Activated CD4-positive, alpha-beta T cell treated with anti-CD3 and anti-CD28 coated beads for 36 hours (primary cell): ENCODE measurements at regions not wholly inside any gene's neighbourhood (a gene's known extent, or its start where the extent isn't known, plus 50 kb on each side); places are given as distances from the start of the nearest gene placed in this dataset.
"Not testable (repeated sequence)": the region's sequence is repeated elsewhere in the genome, so short reads cannot be mapped to it uniquely, and the experiment has no call there.

Experiments used
- ATAC-seq: fragments of 200-7000 bp; cut with Tn5 transposase; one replicate; pipeline ENCODE4 v1.10.0; 2021; ENCODE audit warnings: mild to moderate bottlenecking, moderate library complexity
- CTCF ChIA-PET: fragments of 350-600 bp; sonication (Branson Sonifier 250); formaldehyde crosslinking; loops from one replicate; lab custom pipeline; 2021; ENCODE audit warnings: antibody characterized with exemption; lab: Charles Lee
- POLR2A ChIA-PET: fragments of 350-600 bp; sonication (Branson Sonifier 250); formaldehyde crosslinking; loops from one replicate; lab custom pipeline; 2021; ENCODE audit warnings: antibody characterized with exemption, inconsistent platforms; lab: Charles Lee
- DNase-seq: peaks from one replicate; pipeline ENCODE4 v3.0.0-alpha.2; 2020
- H3K27ac Mint-ChIP-seq: one replicate; pipeline ENCODE4 v1.8.0; 2021; ENCODE audit warnings: mixed read lengths
- H3K27me3 Mint-ChIP-seq: one replicate; pipeline ENCODE4 v1.8.0; 2021; ENCODE audit warnings: mixed read lengths
- H3K36me3 Mint-ChIP-seq: one replicate; pipeline ENCODE4 v1.8.0; 2021; ENCODE audit warnings: low read depth, mixed read lengths
- H3K4me1 Mint-ChIP-seq: one replicate; pipeline ENCODE4 v1.8.0; 2021; ENCODE audit warnings: mixed read lengths
- H3K4me3 Mint-ChIP-seq: one replicate; pipeline ENCODE4 v1.8.0; 2021; ENCODE audit warnings: mild to moderate bottlenecking, moderate library complexity, mixed read lengths
- H3K9me3 Mint-ChIP-seq: one replicate; pipeline ENCODE4 v1.8.0; 2021; ENCODE audit warnings: low read depth, mixed read lengths
- intact Hi-C, 2 experiments: fragments of 100-400 bp; cut with DNase I in 1 of 2; cut with micrococcal nuclease in 1 of 2; formaldehyde crosslinking; loops; one replicate each; pipeline versions ENCODE4 v1.14.2 to v1.15.1; 2022 to 2024; cut with DNase I, micrococcal nuclease

- CTCF ChIA-PET, result no interaction called here
- POLR2A ChIA-PET, result no interaction called here
- DNase-seq (no peak), ATAC-seq (no peak)
- H3K36me3 Mint-ChIP-seq, result no peaks in the 10 kb centered on the region
- H3K4me1 Mint-ChIP-seq, result no peaks in the 10 kb centered on the region
- no peak overlapping the region for H3K27ac Mint-ChIP-seq
- intact Hi-C loops, result no loop called here
- peaks cover 2% of the 10 kb centered on the region for H3K27me3 Mint-ChIP-seq
- no peak overlapping the region for H3K4me3 Mint-ChIP-seq
- no peaks in the 10 kb centered on the region for H3K9me3 Mint-ChIP-seq
Measured at GRCh38 chr5:96320797-96321196, 112.3 kb downstream of the PCSK1 start.

DNA sequence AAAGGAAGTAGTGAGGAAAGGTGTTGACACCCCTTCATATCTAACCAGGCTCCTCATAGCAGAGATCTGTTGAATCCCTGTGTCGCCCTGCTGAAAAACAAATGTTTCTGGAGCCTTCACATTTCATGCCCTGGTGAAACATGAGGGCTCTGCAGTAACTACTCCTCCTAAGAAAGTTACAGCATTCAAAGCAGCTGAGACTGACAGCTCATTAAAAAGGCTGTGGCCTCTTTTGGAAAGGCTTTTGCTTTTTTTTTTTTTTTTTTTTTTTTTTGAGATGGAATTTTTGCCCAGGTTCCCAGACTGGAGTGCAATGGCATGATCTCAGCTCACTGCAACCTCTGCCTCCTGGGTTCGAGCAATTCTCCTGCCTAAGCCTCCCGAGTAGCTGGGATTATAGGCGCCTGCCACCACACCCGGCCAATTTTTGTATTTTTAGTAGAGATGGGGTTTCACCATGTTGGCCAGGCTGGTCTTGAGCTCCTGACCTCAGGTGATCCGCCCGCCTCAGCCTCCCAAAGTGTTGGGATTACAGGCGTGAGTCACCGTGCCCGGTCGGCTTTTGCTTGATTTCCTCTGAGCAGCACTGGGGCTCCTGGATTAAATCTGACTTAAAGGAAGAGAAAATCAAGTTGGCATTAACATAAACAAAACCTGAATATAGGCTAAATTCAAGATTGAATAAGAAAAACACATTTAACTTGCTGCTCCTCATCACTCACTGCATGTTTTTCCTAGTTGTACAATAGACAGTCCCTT, 112.9 kb downstream of the PCSK1 start:
- POLR2A ChIA-PET, H3K4me3 Mint-ChIP-seq, H3K27me3 Mint-ChIP-seq, DNase-seq, intact Hi-C loops, H3K4me1 Mint-ChIP-seq, H3K9me3 Mint-ChIP-seq, CTCF ChIA-PET, H3K27ac Mint-ChIP-seq, ATAC-seq, H3K36me3 Mint-ChIP-seq: not testable (repeated sequence)

GRCh38 chr5:96318569-96319110, 114.4 kb downstream of the PCSK1 start:
- POLR2A ChIA-PET, result no interaction called here
- CTCF ChIA-PET, result interaction anchor here (1.2 kb wide), 1 partner anchor 11 kb away, joined by 3 read pairs; no protein-coding TSS in a partner anchor
- no peaks in the 10 kb centered on the region for H3K36me3 Mint-ChIP-seq
- H3K4me3 Mint-ChIP-seq, result no peak overlapping the region
- intact Hi-C loops, result no loop called here
- no peak overlapping the region for H3K27ac Mint-ChIP-seq
- no peak for ATAC-seq
- peaks cover 8% of the 10 kb centered on the region for H3K27me3 Mint-ChIP-seq
- no peak for DNase-seq
- no peaks in the 10 kb centered on the region for H3K4me1 Mint-ChIP-seq
- H3K9me3 Mint-ChIP-seq, result no peaks in the 10 kb centered on the region

DNA sequence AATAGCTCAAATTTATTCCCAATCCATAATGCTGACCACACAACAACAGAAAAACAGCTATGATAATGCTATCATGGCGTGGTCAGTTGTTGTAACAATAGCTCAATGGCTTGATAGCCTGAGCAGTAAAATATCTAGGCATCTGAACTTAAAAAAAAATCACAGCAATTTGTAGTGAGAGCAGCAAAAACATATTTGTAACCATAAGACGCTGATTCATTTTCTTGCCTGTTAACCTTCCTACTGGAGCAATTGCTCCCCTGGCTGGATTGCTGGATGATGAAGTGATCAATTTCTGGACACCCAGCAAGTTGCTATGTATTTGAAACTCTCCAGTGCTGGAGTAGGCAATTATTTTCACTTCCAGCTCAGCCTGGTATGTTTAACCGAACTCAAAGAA, 115.1 kb downstream of the PCSK1 start:
- CTCF ChIA-PET, result interaction anchor here (0.7 to 1.2 kb wide), 2 partner anchors 11 to 18 kb away, joined by 3 read pairs; no protein-coding TSS in a partner anchor
- POLR2A ChIA-PET, result no interaction called here
- no peak overlapping the region for H3K27ac Mint-ChIP-seq
- no peak for ATAC-seq
- no peak for DNase-seq
- peaks cover 9% of the 10 kb centered on the region for H3K27me3 Mint-ChIP-seq
- intact Hi-C loops, result no loop called here
- no peaks in the 10 kb centered on the region for H3K4me1 Mint-ChIP-seq
- no peaks in the 10 kb centered on the region for H3K9me3 Mint-ChIP-seq
- no peaks in the 10 kb centered on the region for H3K36me3 Mint-ChIP-seq
- H3K4me3 Mint-ChIP-seq, result no peak overlapping the region

DNA sequence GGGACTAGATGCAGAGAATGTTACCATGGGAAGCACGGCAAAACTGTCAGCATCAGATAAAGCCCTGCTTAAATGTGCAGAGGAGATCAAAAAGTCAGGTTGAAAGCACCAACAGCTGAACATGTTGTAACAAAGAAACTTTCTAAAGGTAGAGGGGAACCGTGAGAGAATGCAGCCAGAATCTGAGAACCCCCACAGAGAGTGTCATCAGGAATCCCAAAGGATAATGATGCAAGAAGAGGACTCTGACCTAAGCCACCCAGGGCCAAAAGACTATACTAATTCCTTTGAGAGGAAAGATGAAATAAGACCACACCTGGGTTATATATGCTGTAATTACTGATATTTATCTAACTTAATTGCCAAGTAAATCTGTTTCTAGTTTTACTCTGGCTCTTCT, 116.6 kb downstream of the PCSK1 start:
- CTCF ChIA-PET, result interaction anchor here (1.3 kb wide), 1 partner anchor 20 kb away, joined by 4 read pairs; no protein-coding TSS in a partner anchor

GRCh38 chr5:96316017-96316416, 117.0 kb downstream of the PCSK1 start:
- DNase-seq, result no peak
- Mint-ChIP-seq H3K36me3 (peaks cover 2% of the 10 kb centered on the region), H3K27ac (no peak overlapping the region), H3K9me3 (peaks cover 3% of the 10 kb centered on the region), H3K4me3 (no peak overlapping the region), H3K4me1 (no peaks in the 10 kb centered on the region), H3K27me3 (peaks cover 18% of the 10 kb centered on the region)
- POLR2A ChIA-PET, result no interaction called here
- intact Hi-C loops, result no loop called here
- CTCF ChIA-PET, result interaction anchor here (1.3 kb wide), 1 partner anchor 20 kb away, joined by 4 read pairs; no protein-coding TSS in a partner anchor
- ATAC-seq, result no peak

More for the DNA sequence above, 116.6 kb downstream of the PCSK1 start:
- ATAC-seq (no peak), DNase-seq (no peak)
- Mint-ChIP-seq H3K36me3 (no peaks in the 10 kb centered on the region), H3K27ac (no peak overlapping the region), H3K9me3 (no peaks in the 10 kb centered on the region), H3K27me3 (peaks cover 15% of the 10 kb centered on the region), H3K4me3 (no peak overlapping the region), H3K4me1 (no peaks in the 10 kb centered on the region)
- POLR2A ChIA-PET, result no interaction called here
- intact Hi-C loops, result no loop called here

GRCh38 chr5:96315431-96315830, 117.6 kb downstream of the PCSK1 start:
- no peak for DNase-seq
- ChIA-PET POLR2A (no interaction called here), CTCF (no interaction called here)
- intact Hi-C loops, result no loop called here
- H3K27ac Mint-ChIP-seq, result no peak overlapping the region
- peaks cover 20% of the 10 kb centered on the region for H3K27me3 Mint-ChIP-seq
- no peak overlapping the region for H3K4me3 Mint-ChIP-seq
- ATAC-seq, result no peak
- peaks cover 2% of the 10 kb centered on the region for H3K36me3 Mint-ChIP-seq
- H3K9me3 Mint-ChIP-seq, result peaks cover 7% of the 10 kb centered on the region
- H3K4me1 Mint-ChIP-seq, result no peaks in the 10 kb centered on the region

GRCh38 chr5:96312383-96312782, 120.7 kb downstream of the PCSK1 start:
- Mint-ChIP-seq H3K4me3 (no peak overlapping the region), H3K4me1 (no peaks in the 10 kb centered on the region), H3K27ac (no peak overlapping the region), H3K9me3 (peaks cover 11% of the 10 kb centered on the region), H3K27me3 (peaks cover 25% of the 10 kb centered on the region), H3K36me3 (peaks cover 2% of the 10 kb centered on the region)
- POLR2A ChIA-PET, result no interaction called here
- CTCF ChIA-PET, result no interaction called here
- intact Hi-C loops, result no loop called here
- DNase-seq (no peak), ATAC-seq (no peak)

GRCh38 chr5:96307047-96307446, 126.0 kb downstream of the PCSK1 start:
- POLR2A ChIA-PET, ATAC-seq, DNase-seq, H3K27ac Mint-ChIP-seq, CTCF ChIA-PET, H3K36me3 Mint-ChIP-seq, H3K4me1 Mint-ChIP-seq, H3K4me3 Mint-ChIP-seq, intact Hi-C loops: not testable (repeated sequence)
- H3K27me3 Mint-ChIP-seq, result peaks cover 15% of the 10 kb centered on the region
- H3K9me3 Mint-ChIP-seq, result peaks cover 21% of the 10 kb centered on the region

- POLR2A ChIA-PET, result no interaction called here
- no peak for ATAC-seq
- H3K9me3 Mint-ChIP-seq, result peaks cover 10% of the 10 kb centered on the region
Measured at GRCh38 chr5:96302174-96302738, 130.8 kb downstream of the PCSK1 start.

DNA sequence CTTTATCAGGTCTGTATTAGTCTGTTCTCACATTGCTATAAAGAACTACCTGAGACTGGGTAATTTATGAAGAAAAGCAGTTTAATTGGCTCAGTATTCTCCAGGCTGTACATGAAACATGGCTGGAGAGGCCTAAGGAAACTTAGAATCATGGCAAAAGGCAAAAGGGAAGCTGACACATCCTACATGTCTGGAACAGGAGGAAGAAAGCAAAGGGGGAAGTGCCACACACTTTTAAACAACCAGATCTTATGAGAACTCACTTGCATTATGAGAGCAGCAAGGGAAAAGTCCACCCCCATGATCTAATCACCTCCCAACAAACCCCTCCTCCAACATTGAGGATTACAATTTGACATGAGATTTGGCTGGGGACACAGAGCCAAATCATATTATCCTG, 132.1 kb downstream of the PCSK1 start:
- peaks cover 10% of the 10 kb centered on the region for H3K9me3 Mint-ChIP-seq
- no peaks in the 10 kb centered on the region for H3K36me3 Mint-ChIP-seq
- ChIA-PET POLR2A (no interaction called here), CTCF (no interaction called here)
- no peak overlapping the region for H3K4me3 Mint-ChIP-seq
- intact Hi-C loops, result no loop called here
- no peak overlapping the region for H3K27ac Mint-ChIP-seq
- no peak for DNase-seq
- no peak for ATAC-seq
- H3K4me1 Mint-ChIP-seq, result no peaks in the 10 kb centered on the region
- H3K27me3 Mint-ChIP-seq, result no peaks in the 10 kb centered on the region

More at GRCh38 chr5:96302174-96302738, 130.8 kb downstream of the PCSK1 start:
- Mint-ChIP-seq H3K4me1 (no peaks in the 10 kb centered on the region), H3K27me3 (peaks cover 2% of the 10 kb centered on the region), H3K4me3 (no peak overlapping the region), H3K27ac (no peak overlapping the region), H3K36me3 (no peaks in the 10 kb centered on the region)
- no peak for DNase-seq
- CTCF ChIA-PET, result no interaction called here
- intact Hi-C loops, result no loop called here

- Mint-ChIP-seq H3K36me3 (no peaks in the 10 kb centered on the region), H3K4me3 (no peak overlapping the region), H3K27ac (no peak overlapping the region), H3K9me3 (peaks cover 5% of the 10 kb centered on the region), H3K4me1 (no peaks in the 10 kb centered on the region), H3K27me3 (no peaks in the 10 kb centered on the region)
- ATAC-seq, result no peak
- intact Hi-C loops, result no loop called here
- no peak for DNase-seq
- ChIA-PET POLR2A (no interaction called here), CTCF (no interaction called here)
Measured at GRCh38 chr5:96297867-96298266, 135.2 kb downstream of the PCSK1 start.
